ENCODE measurements at regions not wholly inside any gene's neighbourhood (a gene's known extent, or its start where the extent isn't known, plus 50 kb on each side); places are given as distances from the start of the nearest gene placed in this dataset.

DNA sequence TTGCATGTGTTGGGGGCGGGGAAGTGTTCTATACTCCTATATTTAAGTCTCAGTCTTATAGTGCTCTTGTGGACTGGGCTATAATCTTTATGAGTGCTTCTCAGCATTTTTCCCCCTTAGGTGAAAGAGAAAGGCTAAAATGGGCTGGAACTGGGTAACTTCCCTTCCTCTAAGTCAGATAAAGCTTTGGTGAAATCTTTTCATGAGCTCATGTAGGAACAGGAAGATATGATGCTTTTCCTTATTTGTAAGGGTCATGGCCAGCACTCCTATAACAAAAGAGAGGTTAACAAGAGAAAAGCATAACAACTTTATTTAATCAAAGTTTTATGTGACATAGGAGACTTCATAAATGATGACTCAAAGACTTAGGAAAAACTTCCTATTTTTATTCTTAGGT, 841.5 kb downstream of the SLC16A7 start:
- CTCF ChIA-PET, result no interaction called here
- Histone ChIP-seq H4K20me1 (ENCODE audit: insufficient read depth) (no peaks in the 10 kb centered on the region), H2AFZ (ENCODE audit: low read depth, low read length, poor library complexity, severe bottlenecking) (no peak overlapping the region), H3K27me3 (ENCODE audit: insufficient read depth, low read length) (no peaks in the 10 kb centered on the region), H3K27ac (ENCODE audit: low read depth, low read length) (no peak overlapping the region), H3K79me2 (ENCODE audit: insufficient read depth, low read length) (no peaks in the 10 kb centered on the region), H3K4me2 (ENCODE audit: low read length) (no peak overlapping the region), H3K9me2 (ENCODE audit: insufficient read depth) (no peaks in the 10 kb centered on the region), H3K9me3 (ENCODE audit: control insufficient read depth in 1 of 2, insufficient read depth in 1 of 2, low read depth in 1 of 2, low read length in 2 of 2) (no peaks in the 10 kb centered on the region), H3K9ac (ENCODE audit: low read length) (no peak overlapping the region), H3K4me3 (replicated peaks in 1 of 2; ENCODE audit: low read depth in 1 of 2, low read length in 2 of 2) (no peak overlapping the region), H3K36me3 (ENCODE audit: control insufficient read depth in 1 of 2, insufficient read depth in 2 of 2, low read length in 2 of 2) (no peaks in the 10 kb centered on the region), H3K4me1 (ENCODE audit: control insufficient read depth in 1 of 2, insufficient read depth in 2 of 2, low read length in 2 of 2) (no peaks in the 10 kb centered on the region)
- POLR2A ChIA-PET, result no interaction called here
- ATAC-seq, result no peak
- RAD21 ChIA-PET (ENCODE audit: low non-redundant PET in 1 of 2, low total read pairs in 2 of 2, uncharacterized antibody in 2 of 2, unreplicated experiment in 2 of 2), result no interaction called here
- DNase-seq (ENCODE audit: low read depth, low spot score), result no peak
- intact Hi-C loops (cut with micrococcal nuclease), result no loop called here
- no TSS peak for BruUV-seq (replicated peaks)
- no peak for TF ChIP-seq FOSL1 (IDR thresholded peaks at IDR 0.05; ENCODE audit: low read depth)
- TF ChIP-seq, protein P1, sequence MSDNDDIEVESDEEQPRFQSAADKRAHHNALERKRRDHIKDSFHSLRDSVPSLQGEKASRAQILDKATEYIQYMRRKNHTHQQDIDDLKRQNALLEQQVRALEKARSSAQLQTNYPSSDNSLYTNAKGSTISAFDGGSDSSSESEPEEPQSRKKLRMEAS (IDR thresholded peaks at IDR 0.05), result no peak
- TF ChIP-seq, protein P2, sequence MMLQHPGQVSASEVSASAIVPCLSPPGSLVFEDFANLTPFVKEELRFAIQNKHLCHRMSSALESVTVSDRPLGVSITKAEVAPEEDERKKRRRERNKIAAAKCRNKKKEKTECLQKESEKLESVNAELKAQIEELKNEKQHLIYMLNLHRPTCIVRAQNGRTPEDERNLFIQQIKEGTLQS (IDR thresholded peaks at IDR 0.05), result no peak
- TF ChIP-seq SRF (IDR thresholded peaks at IDR 0.05; ENCODE audit: low read depth), result no peak
- TF ChIP-seq EZH2 (IDR thresholded peaks at IDR 0.05), result no peak
- TF ChIP-seq CBX3 (IDR thresholded peaks at IDR 0.05; ENCODE audit: low read depth), result no peak
- no peak for TF ChIP-seq SIN3A (IDR thresholded peaks at IDR 0.05; ENCODE audit: low read depth)

DNA sequence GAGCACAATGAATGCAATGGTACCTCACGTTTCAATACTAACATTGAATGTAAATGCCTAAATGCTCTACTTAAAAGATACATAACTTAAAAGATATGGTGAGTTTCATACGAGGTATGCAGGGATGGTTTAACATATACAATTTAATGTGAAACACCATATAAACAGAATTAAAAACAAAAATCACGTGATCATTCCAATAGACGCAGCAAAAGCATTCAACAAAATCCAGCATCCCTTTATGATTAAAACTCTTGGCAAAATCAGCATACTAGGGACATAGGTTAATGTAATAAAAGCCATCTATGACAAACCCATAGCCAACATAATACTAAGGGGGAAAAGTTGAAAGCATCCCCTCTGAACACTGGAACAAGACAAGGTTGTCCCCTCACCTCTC, 845.7 kb downstream of the SLC16A7 start:
- TF ChIP-seq RAD21 (IDR thresholded peaks at IDR 0.05; ENCODE audit: low read depth) (no peak), POLR2AphosphoS5 (IDR thresholded peaks at IDR 0.05; ENCODE audit: low read depth, low read length) (no peak), CBX3 (IDR thresholded peaks at IDR 0.05; ENCODE audit: low read depth) (no peak), POLR2A (IDR thresholded peaks at IDR 0.05; ENCODE audit: borderline replicate concordance, extremely low read depth, insufficient read depth, insufficient read length) (no peak), SRF (IDR thresholded peaks at IDR 0.05; ENCODE audit: low read depth) (no peak), ZNF274 (IDR thresholded peaks at IDR 0.05; ENCODE audit: low read depth, low read length) (no peak), JUND (IDR thresholded peaks at IDR 0.05) (no peak), EZH2 (IDR thresholded peaks at IDR 0.05) (no peak), EZH2phosphoT487 (IDR thresholded peaks at IDR 0.05; ENCODE audit: borderline replicate concordance) (no peak), EGR1 (IDR thresholded peaks at IDR 0.05; ENCODE audit: low read depth) (no peak)
- TF ChIP-seq, protein P3, sequence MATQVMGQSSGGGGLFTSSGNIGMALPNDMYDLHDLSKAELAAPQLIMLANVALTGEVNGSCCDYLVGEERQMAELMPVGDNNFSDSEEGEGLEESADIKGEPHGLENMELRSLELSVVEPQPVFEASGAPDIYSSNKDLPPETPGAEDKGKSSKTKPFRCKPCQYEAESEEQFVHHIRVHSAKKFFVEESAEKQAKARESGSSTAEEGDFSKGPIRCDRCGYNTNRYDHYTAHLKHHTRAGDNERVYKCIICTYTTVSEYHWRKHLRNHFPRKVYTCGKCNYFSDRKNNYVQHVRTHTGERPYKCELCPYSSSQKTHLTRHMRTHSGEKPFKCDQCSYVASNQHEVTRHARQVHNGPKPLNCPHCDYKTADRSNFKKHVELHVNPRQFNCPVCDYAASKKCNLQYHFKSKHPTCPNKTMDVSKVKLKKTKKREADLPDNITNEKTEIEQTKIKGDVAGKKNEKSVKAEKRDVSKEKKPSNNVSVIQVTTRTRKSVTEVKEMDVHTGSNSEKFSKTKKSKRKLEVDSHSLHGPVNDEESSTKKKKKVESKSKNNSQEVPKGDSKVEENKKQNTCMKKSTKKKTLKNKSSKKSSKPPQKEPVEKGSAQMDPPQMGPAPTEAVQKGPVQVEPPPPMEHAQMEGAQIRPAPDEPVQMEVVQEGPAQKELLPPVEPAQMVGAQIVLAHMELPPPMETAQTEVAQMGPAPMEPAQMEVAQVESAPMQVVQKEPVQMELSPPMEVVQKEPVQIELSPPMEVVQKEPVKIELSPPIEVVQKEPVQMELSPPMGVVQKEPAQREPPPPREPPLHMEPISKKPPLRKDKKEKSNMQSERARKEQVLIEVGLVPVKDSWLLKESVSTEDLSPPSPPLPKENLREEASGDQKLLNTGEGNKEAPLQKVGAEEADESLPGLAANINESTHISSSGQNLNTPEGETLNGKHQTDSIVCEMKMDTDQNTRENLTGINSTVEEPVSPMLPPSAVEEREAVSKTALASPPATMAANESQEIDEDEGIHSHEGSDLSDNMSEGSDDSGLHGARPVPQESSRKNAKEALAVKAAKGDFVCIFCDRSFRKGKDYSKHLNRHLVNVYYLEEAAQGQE (IDR thresholded peaks at IDR 0.05; ENCODE audit: low read depth), result no peak
- TF ChIP-seq, protein P1 (IDR thresholded peaks at IDR 0.05), result no peak
- ChIA-PET POLR2A (no interaction called here), CTCF (no interaction called here), RAD21 (ENCODE audit: low non-redundant PET in 1 of 2, low total read pairs in 2 of 2, uncharacterized antibody in 2 of 2, unreplicated experiment in 2 of 2) (no interaction called here)
- no peak overlapping the region for H3K27ac ChIP-seq (ENCODE audit: low read depth, low read length)
- no peaks in the 10 kb centered on the region for H3K4me1 ChIP-seq (ENCODE audit: control insufficient read depth in 1 of 2, insufficient read depth in 2 of 2, low read length in 2 of 2)
- no peaks in the 10 kb centered on the region for H3K36me3 ChIP-seq (ENCODE audit: control insufficient read depth in 1 of 2, insufficient read depth in 2 of 2, low read length in 2 of 2)
- DNase-seq (ENCODE audit: low read depth, low spot score), result no peak
- no peak overlapping the region for H3K9ac ChIP-seq (ENCODE audit: low read length)
- H4K20me1 ChIP-seq (ENCODE audit: insufficient read depth), result no peaks in the 10 kb centered on the region
- no peaks in the 10 kb centered on the region for H3K9me3 ChIP-seq (ENCODE audit: control insufficient read depth in 1 of 2, insufficient read depth in 1 of 2, low read depth in 1 of 2, low read length in 2 of 2)
- H3K9me2 ChIP-seq (ENCODE audit: insufficient read depth), result no peaks in the 10 kb centered on the region
- no peak overlapping the region for H2AFZ ChIP-seq (ENCODE audit: low read depth, low read length, poor library complexity, severe bottlenecking)
- no peak for ATAC-seq
- no peaks in the 10 kb centered on the region for H3K27me3 ChIP-seq (ENCODE audit: insufficient read depth, low read length)
- no TSS peak for BruUV-seq (replicated peaks)
- no peak overlapping the region for H3K4me2 ChIP-seq (ENCODE audit: low read length)
- no peak overlapping the region for H3K4me3 ChIP-seq (replicated peaks in 1 of 2; ENCODE audit: low read depth in 1 of 2, low read length in 2 of 2)
- no peaks in the 10 kb centered on the region for H3K79me2 ChIP-seq (ENCODE audit: insufficient read depth, low read length)
- intact Hi-C loops (cut with micrococcal nuclease), result no loop called here
